ENCODE measurements at regions not wholly inside any gene's neighbourhood (a gene's known extent, or its start where the extent isn't known, plus 50 kb on each side); places are given as distances from the start of the nearest gene placed in this dataset.

- H3K9me3 Mint-ChIP-seq (ENCODE audit: low read depth) = no peaks in the 10 kb centered on the region
- H3K4me3 Mint-ChIP-seq (ENCODE audit: low read depth) = no peak overlapping the region
- no peak for TF ChIP-seq CTCF (IDR thresholded peaks at IDR 0.05; ENCODE audit: unreplicated experiment)
- no peaks in the 10 kb centered on the region for H3K4me1 Mint-ChIP-seq (ENCODE audit: low read depth)
- peaks cover 15% of the 10 kb centered on the region for H3K27me3 Mint-ChIP-seq
- no peaks in the 10 kb centered on the region for H3K36me3 Mint-ChIP-seq (ENCODE audit: insufficient read depth)
- DNase-seq (ENCODE audit: low spot score, unreplicated experiment) = no peak
- H3K27ac Mint-ChIP-seq = no peak overlapping the region
These were observed 73.4 kb upstream of the PROX1 start for GRCh38 chr1:213914392-213914791.

- Mint-ChIP-seq H3K27me3 (no peaks in the 10 kb centered on the region), H3K36me3 (ENCODE audit: insufficient read depth) (no peaks in the 10 kb centered on the region), H3K4me1 (ENCODE audit: low read depth) (no peaks in the 10 kb centered on the region), H3K9me3 (ENCODE audit: low read depth) (no peaks in the 10 kb centered on the region), H3K4me3 (ENCODE audit: low read depth) (no peak overlapping the region), H3K27ac (no peak overlapping the region)
- no peak for DNase-seq (ENCODE audit: low spot score, unreplicated experiment)
- TF ChIP-seq CTCF (IDR thresholded peaks at IDR 0.05; ENCODE audit: unreplicated experiment) = no peak
These were observed 66.5 kb upstream of the PROX1 start for GRCh38 chr1:213921311-213921710.

- Mint-ChIP-seq H3K27ac (no peak overlapping the region), H3K4me3 (ENCODE audit: low read depth) (no peak overlapping the region), H3K4me1 (ENCODE audit: low read depth) (no peaks in the 10 kb centered on the region), H3K9me3 (ENCODE audit: low read depth) (no peaks in the 10 kb centered on the region), H3K27me3 (no peaks in the 10 kb centered on the region), H3K36me3 (ENCODE audit: insufficient read depth) (no peaks in the 10 kb centered on the region)
- no peak for DNase-seq (ENCODE audit: low spot score, unreplicated experiment)
- TF ChIP-seq CTCF (IDR thresholded peaks at IDR 0.05; ENCODE audit: unreplicated experiment) = no peak
These were observed 66.1 kb upstream of the PROX1 start for GRCh38 chr1:213921712-213922111.

- no peak for TF ChIP-seq CTCF (IDR thresholded peaks at IDR 0.05; ENCODE audit: unreplicated experiment)
- no peaks in the 10 kb centered on the region for H3K36me3 Mint-ChIP-seq (ENCODE audit: insufficient read depth)
- H3K4me1 Mint-ChIP-seq (ENCODE audit: low read depth) = no peaks in the 10 kb centered on the region
- no peak for DNase-seq (ENCODE audit: low spot score, unreplicated experiment)
- H3K27ac Mint-ChIP-seq = no peak overlapping the region
- H3K27me3 Mint-ChIP-seq = peaks cover under 1% of the 10 kb centered on the region
- no peak overlapping the region for H3K4me3 Mint-ChIP-seq (ENCODE audit: low read depth)
- no peaks in the 10 kb centered on the region for H3K9me3 Mint-ChIP-seq (ENCODE audit: low read depth)
These were observed 62.1 kb upstream of the PROX1 start for GRCh38 chr1:213925531-213926182.

GRCh38 chr1:213927846-213928245, 59.9 kb upstream of the PROX1 start:
- Mint-ChIP-seq H3K27ac (no peak overlapping the region), H3K4me1 (ENCODE audit: low read depth) (no peaks in the 10 kb centered on the region), H3K4me3 (ENCODE audit: low read depth) (no peak overlapping the region), H3K9me3 (ENCODE audit: low read depth) (no peaks in the 10 kb centered on the region), H3K27me3 (peaks cover 3% of the 10 kb centered on the region), H3K36me3 (ENCODE audit: insufficient read depth) (no peaks in the 10 kb centered on the region)
- TF ChIP-seq CTCF (IDR thresholded peaks at IDR 0.05; ENCODE audit: unreplicated experiment) = no peak
- DNase-seq (ENCODE audit: low spot score, unreplicated experiment) = no peak

Measured in progenitor cell of endocrine pancreas (in vitro differentiated cells).